ENCODE measurements at regions not wholly inside any gene's neighbourhood (a gene's known extent, or its start where the extent isn't known, plus 50 kb on each side); places are given as distances from the start of the nearest gene placed in this dataset.

GRCh38 chr7:55303220-55303619 is 61.9 kb upstream of the LANCL2 start:
- Histone ChIP-seq H4K20me1 (ENCODE audit: insufficient read depth) (no peaks in the 10 kb centered on the region), H3K9ac (ENCODE audit: low read length) (no peak overlapping the region), H3K79me2 (ENCODE audit: insufficient read depth, low read length) (no peaks in the 10 kb centered on the region), H2AFZ (ENCODE audit: low read depth, low read length, poor library complexity, severe bottlenecking) (no peak overlapping the region), H3K9me3 (ENCODE audit: control insufficient read depth in 1 of 2, insufficient read depth in 1 of 2, low read depth in 1 of 2, low read length in 2 of 2) (no peaks in the 10 kb centered on the region), H3K27me3 (ENCODE audit: insufficient read depth, low read length) (peaks cover 20% of the 10 kb centered on the region), H3K36me3 (ENCODE audit: control insufficient read depth in 1 of 2, insufficient read depth in 2 of 2, low read length in 2 of 2) (no peaks in the 10 kb centered on the region), H3K4me1 (ENCODE audit: control insufficient read depth in 1 of 2, insufficient read depth in 2 of 2, low read length in 2 of 2) (no peaks in the 10 kb centered on the region), H3K9me2 (ENCODE audit: insufficient read depth) (no peaks in the 10 kb centered on the region), H3K4me2 (ENCODE audit: low read length) (no peak overlapping the region), H3K27ac (ENCODE audit: low read depth, low read length) (no peak overlapping the region), H3K4me3 (replicated peaks in 1 of 2; ENCODE audit: low read depth in 1 of 2, low read length in 2 of 2) (no peak overlapping the region)
- intact Hi-C loops (cut with micrococcal nuclease): no loop called here
- ChIA-PET POLR2A (no interaction called here), CTCF (no interaction called here), RAD21 (ENCODE audit: low non-redundant PET in 1 of 2, low total read pairs in 2 of 2, uncharacterized antibody in 2 of 2, unreplicated experiment in 2 of 2) (no interaction called here)
- BruUV-seq (replicated peaks): no TSS peak
- TF ChIP-seq ELF1 (IDR thresholded peaks at IDR 0.05; ENCODE audit: borderline replicate concordance, low read depth): no peak
- TF ChIP-seq SP1 (IDR thresholded peaks at IDR 0.05; ENCODE audit: low read depth): no peak
- no peak for TF ChIP-seq CEBPB (IDR thresholded peaks at IDR 0.05; ENCODE audit: low read depth)
- TF ChIP-seq JUND (IDR thresholded peaks at IDR 0.05): no peak
- TF ChIP-seq ZNF274 (IDR thresholded peaks at IDR 0.05; ENCODE audit: low read depth, low read length): no peak
- TF ChIP-seq, protein P1, sequence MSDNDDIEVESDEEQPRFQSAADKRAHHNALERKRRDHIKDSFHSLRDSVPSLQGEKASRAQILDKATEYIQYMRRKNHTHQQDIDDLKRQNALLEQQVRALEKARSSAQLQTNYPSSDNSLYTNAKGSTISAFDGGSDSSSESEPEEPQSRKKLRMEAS (IDR thresholded peaks at IDR 0.05): no peak
- no peak for TF ChIP-seq SIN3A (IDR thresholded peaks at IDR 0.05; ENCODE audit: low read depth)
- TF ChIP-seq SRF (IDR thresholded peaks at IDR 0.05; ENCODE audit: low read depth): no peak
- no peak for TF ChIP-seq POLR2A (IDR thresholded peaks at IDR 0.05; ENCODE audit: borderline replicate concordance, extremely low read depth, insufficient read depth, insufficient read length)
- ATAC-seq: no peak
- DNase-seq (ENCODE audit: low read depth, low spot score): no peak

GRCh38 chr7:55304018-55304762 is 60.9 kb upstream of the LANCL2 start:
- Histone ChIP-seq H3K9ac (ENCODE audit: low read length) (no peak overlapping the region), H3K4me3 (replicated peaks in 1 of 2; ENCODE audit: low read depth in 1 of 2, low read length in 2 of 2) (no peak overlapping the region), H3K4me2 (ENCODE audit: low read length) (no peak overlapping the region), H3K79me2 (ENCODE audit: insufficient read depth, low read length) (no peaks in the 10 kb centered on the region), H3K27ac (ENCODE audit: low read depth, low read length) (no peak overlapping the region), H4K20me1 (ENCODE audit: insufficient read depth) (no peaks in the 10 kb centered on the region), H3K9me2 (ENCODE audit: insufficient read depth) (no peaks in the 10 kb centered on the region), H2AFZ (ENCODE audit: low read depth, low read length, poor library complexity, severe bottlenecking) (no peak overlapping the region), H3K4me1 (ENCODE audit: control insufficient read depth in 1 of 2, insufficient read depth in 2 of 2, low read length in 2 of 2) (no peaks in the 10 kb centered on the region), H3K27me3 (ENCODE audit: insufficient read depth, low read length) (peaks cover 20% of the 10 kb centered on the region), H3K36me3 (ENCODE audit: control insufficient read depth in 1 of 2, insufficient read depth in 2 of 2, low read length in 2 of 2) (no peaks in the 10 kb centered on the region), H3K9me3 (ENCODE audit: control insufficient read depth in 1 of 2, insufficient read depth in 1 of 2, low read depth in 1 of 2, low read length in 2 of 2) (no peaks in the 10 kb centered on the region)
- intact Hi-C loops (cut with micrococcal nuclease): no loop called here
- ATAC-seq (no peak), DNase-seq (ENCODE audit: low read depth, low spot score) (no peak)
- POLR2A ChIA-PET: no interaction called here
- CTCF ChIA-PET: no interaction called here
- BruUV-seq (replicated peaks): no TSS peak
- no peak for TF ChIP-seq ELF1 (IDR thresholded peaks at IDR 0.05; ENCODE audit: borderline replicate concordance, low read depth)
- no peak for TF ChIP-seq JUND (IDR thresholded peaks at IDR 0.05)
- TF ChIP-seq SP1 (IDR thresholded peaks at IDR 0.05; ENCODE audit: low read depth): no peak
- no peak for TF ChIP-seq ZNF274 (IDR thresholded peaks at IDR 0.05; ENCODE audit: low read depth, low read length)
- TF ChIP-seq CEBPB (IDR thresholded peaks at IDR 0.05; ENCODE audit: low read depth): no peak
- TF ChIP-seq, protein P1 (IDR thresholded peaks at IDR 0.05): no peak
- TF ChIP-seq, protein P2, sequence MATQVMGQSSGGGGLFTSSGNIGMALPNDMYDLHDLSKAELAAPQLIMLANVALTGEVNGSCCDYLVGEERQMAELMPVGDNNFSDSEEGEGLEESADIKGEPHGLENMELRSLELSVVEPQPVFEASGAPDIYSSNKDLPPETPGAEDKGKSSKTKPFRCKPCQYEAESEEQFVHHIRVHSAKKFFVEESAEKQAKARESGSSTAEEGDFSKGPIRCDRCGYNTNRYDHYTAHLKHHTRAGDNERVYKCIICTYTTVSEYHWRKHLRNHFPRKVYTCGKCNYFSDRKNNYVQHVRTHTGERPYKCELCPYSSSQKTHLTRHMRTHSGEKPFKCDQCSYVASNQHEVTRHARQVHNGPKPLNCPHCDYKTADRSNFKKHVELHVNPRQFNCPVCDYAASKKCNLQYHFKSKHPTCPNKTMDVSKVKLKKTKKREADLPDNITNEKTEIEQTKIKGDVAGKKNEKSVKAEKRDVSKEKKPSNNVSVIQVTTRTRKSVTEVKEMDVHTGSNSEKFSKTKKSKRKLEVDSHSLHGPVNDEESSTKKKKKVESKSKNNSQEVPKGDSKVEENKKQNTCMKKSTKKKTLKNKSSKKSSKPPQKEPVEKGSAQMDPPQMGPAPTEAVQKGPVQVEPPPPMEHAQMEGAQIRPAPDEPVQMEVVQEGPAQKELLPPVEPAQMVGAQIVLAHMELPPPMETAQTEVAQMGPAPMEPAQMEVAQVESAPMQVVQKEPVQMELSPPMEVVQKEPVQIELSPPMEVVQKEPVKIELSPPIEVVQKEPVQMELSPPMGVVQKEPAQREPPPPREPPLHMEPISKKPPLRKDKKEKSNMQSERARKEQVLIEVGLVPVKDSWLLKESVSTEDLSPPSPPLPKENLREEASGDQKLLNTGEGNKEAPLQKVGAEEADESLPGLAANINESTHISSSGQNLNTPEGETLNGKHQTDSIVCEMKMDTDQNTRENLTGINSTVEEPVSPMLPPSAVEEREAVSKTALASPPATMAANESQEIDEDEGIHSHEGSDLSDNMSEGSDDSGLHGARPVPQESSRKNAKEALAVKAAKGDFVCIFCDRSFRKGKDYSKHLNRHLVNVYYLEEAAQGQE (IDR thresholded peaks at IDR 0.05; ENCODE audit: low read depth): no peak
- TF ChIP-seq POLR2AphosphoS5 (IDR thresholded peaks at IDR 0.05; ENCODE audit: low read depth, low read length): no peak
- no peak for TF ChIP-seq SRF (IDR thresholded peaks at IDR 0.05; ENCODE audit: low read depth)
- no peak for TF ChIP-seq ZBTB33 (IDR thresholded peaks at IDR 0.05; ENCODE audit: extremely low read depth, insufficient replicate concordance, low read length)
- TF ChIP-seq EZH2phosphoT487 (IDR thresholded peaks at IDR 0.05; ENCODE audit: borderline replicate concordance): no peak
- no peak for TF ChIP-seq ZFX (IDR thresholded peaks at IDR 0.05)
- RAD21 ChIA-PET (ENCODE audit: low non-redundant PET in 1 of 2, low total read pairs in 2 of 2, uncharacterized antibody in 2 of 2, unreplicated experiment in 2 of 2): no interaction called here
